Neuron (in vitro differentiated cells): ENCODE measurements at regions not wholly inside any gene's neighbourhood (a gene's known extent, or its start where the extent isn't known, plus 50 kb on each side); places are given as distances from the start of the nearest gene placed in this dataset.

Source experiments
- H2AFZ ChIP-seq: one replicate; pipeline ENCODE4 v1.6.1; 2013; ENCODE audit warnings: low read depth, mild to moderate bottlenecking, inconsistent platforms, low read length, moderate library complexity
- H3K27me3 ChIP-seq: one replicate; pipeline ENCODE4 v1.6.1; 2013; ENCODE audit warnings: low read length; ENCODE audit not compliant: insufficient read depth
- H3K36me3 ChIP-seq: one replicate; pipeline ENCODE4 v1.6.1; 2013; ENCODE audit warnings: low read length; ENCODE audit not compliant: insufficient read depth
- H3K4me1 ChIP-seq: one replicate; pipeline ENCODE4 v1.6.1; 2013; ENCODE audit warnings: low read length; ENCODE audit not compliant: insufficient read depth
- H3K4me3 ChIP-seq: 2 replicates; pipeline ENCODE4 v1.5.1; 2013; ENCODE audit warnings: mild to moderate bottlenecking, low read length, moderate library complexity
- H3K9me3 ChIP-seq: one replicate; pipeline ENCODE4 v1.6.1; 2013; ENCODE audit warnings: low read length

GRCh38 chr3:191813245-191813644 lies 352.3 kb downstream of the PYDC2 start:
- no peak overlapping the region for H3K4me3 ChIP-seq
- no peaks in the 10 kb centered on the region for H3K36me3 ChIP-seq
- no peak overlapping the region for H2AFZ ChIP-seq
- no peaks in the 10 kb centered on the region for H3K27me3 ChIP-seq
- H3K9me3 ChIP-seq = no peaks in the 10 kb centered on the region
- H3K4me1 ChIP-seq = no peaks in the 10 kb centered on the region

- Histone ChIP-seq H2AFZ (no peak overlapping the region), H3K4me1 (peaks cover 12% of the 10 kb centered on the region), H3K4me3 (no peak overlapping the region), H3K9me3 (no peaks in the 10 kb centered on the region), H3K27me3 (no peaks in the 10 kb centered on the region), H3K36me3 (no peaks in the 10 kb centered on the region)
These were observed 387.9 kb downstream of the PYDC2 start for GRCh38 chr3:191848818-191849217.

- H3K4me3 ChIP-seq = no peak overlapping the region
- no peaks in the 10 kb centered on the region for H3K36me3 ChIP-seq
- H3K4me1 ChIP-seq = peaks cover 6% of the 10 kb centered on the region
- H2AFZ ChIP-seq = no peak overlapping the region
- no peaks in the 10 kb centered on the region for H3K9me3 ChIP-seq
- no peaks in the 10 kb centered on the region for H3K27me3 ChIP-seq
These were observed 398.6 kb downstream of the PYDC2 start for GRCh38 chr3:191859531-191859930.

GRCh38 chr3:191869738-191870415 lies 408.9 kb downstream of the PYDC2 start:
- Histone ChIP-seq H3K36me3 (no peaks in the 10 kb centered on the region), H3K4me3 (no peak overlapping the region), H3K4me1 (peaks cover 9% of the 10 kb centered on the region), H3K9me3 (no peaks in the 10 kb centered on the region), H2AFZ (peak overlapping the region; percentile 82), H3K27me3 (no peaks in the 10 kb centered on the region)

- no peaks in the 10 kb centered on the region for H3K27me3 ChIP-seq
- H3K9me3 ChIP-seq = no peaks in the 10 kb centered on the region
- no peak overlapping the region for H2AFZ ChIP-seq
- H3K36me3 ChIP-seq = no peaks in the 10 kb centered on the region
- no peak overlapping the region for H3K4me3 ChIP-seq
- H3K4me1 ChIP-seq = peaks cover 9% of the 10 kb centered on the region
These were observed 412.8 kb downstream of the PYDC2 start for GRCh38 chr3:191873736-191874135.

- Histone ChIP-seq H3K27me3 (no peaks in the 10 kb centered on the region), H3K4me3 (no peak overlapping the region), H3K9me3 (no peaks in the 10 kb centered on the region), H2AFZ (no peak overlapping the region), H3K4me1 (peaks cover 34% of the 10 kb centered on the region), H3K36me3 (no peaks in the 10 kb centered on the region)
These were observed 421.3 kb downstream of the PYDC2 start for GRCh38 chr3:191882289-191882688.

- Histone ChIP-seq H2AFZ (no peak overlapping the region), H3K27me3 (no peaks in the 10 kb centered on the region), H3K9me3 (no peaks in the 10 kb centered on the region), H3K36me3 (no peaks in the 10 kb centered on the region), H3K4me3 (no peak overlapping the region), H3K4me1 (peaks cover 34% of the 10 kb centered on the region)
These were observed 423.2 kb downstream of the PYDC2 start for GRCh38 chr3:191884132-191884531.

- no peaks in the 10 kb centered on the region for H3K9me3 ChIP-seq
- peak overlapping the region; percentile 73 for H2AFZ ChIP-seq
- H3K27me3 ChIP-seq = no peaks in the 10 kb centered on the region
- H3K36me3 ChIP-seq = no peaks in the 10 kb centered on the region
- H3K4me1 ChIP-seq = peaks cover 5% of the 10 kb centered on the region
- no peak overlapping the region for H3K4me3 ChIP-seq
These were observed 428.1 kb downstream of the PYDC2 start for GRCh38 chr3:191889106-191889505.

GRCh38 chr3:191889756-191890155 lies 428.8 kb downstream of the PYDC2 start:
- H3K9me3 ChIP-seq = no peaks in the 10 kb centered on the region
- peak overlapping the region; percentile 26 for H2AFZ ChIP-seq
- peaks cover 4% of the 10 kb centered on the region for H3K4me1 ChIP-seq
- no peaks in the 10 kb centered on the region for H3K27me3 ChIP-seq
- H3K4me3 ChIP-seq = no peak overlapping the region
- H3K36me3 ChIP-seq = no peaks in the 10 kb centered on the region

GRCh38 chr3:191894406-191894805 lies 433.4 kb downstream of the PYDC2 start:
- H2AFZ ChIP-seq = no peak overlapping the region
- no peaks in the 10 kb centered on the region for H3K27me3 ChIP-seq
- H3K9me3 ChIP-seq = no peaks in the 10 kb centered on the region
- no peak overlapping the region for H3K4me3 ChIP-seq
- H3K4me1 ChIP-seq = peaks cover 4% of the 10 kb centered on the region
- H3K36me3 ChIP-seq = no peaks in the 10 kb centered on the region

- H3K9me3 ChIP-seq = no peaks in the 10 kb centered on the region
- H3K4me1 ChIP-seq = no peaks in the 10 kb centered on the region
- H3K27me3 ChIP-seq = no peaks in the 10 kb centered on the region
- no peak overlapping the region for H3K4me3 ChIP-seq
- H2AFZ ChIP-seq = no peak overlapping the region
- H3K36me3 ChIP-seq = no peaks in the 10 kb centered on the region
These were observed 440.8 kb downstream of the PYDC2 start for GRCh38 chr3:191901741-191902140.

GRCh38 chr3:191912616-191913204 lies 451.7 kb downstream of the PYDC2 start:
- Histone ChIP-seq H2AFZ (no peak overlapping the region), H3K27me3 (no peaks in the 10 kb centered on the region), H3K9me3 (no peaks in the 10 kb centered on the region), H3K4me1 (peaks cover 3% of the 10 kb centered on the region), H3K36me3 (no peaks in the 10 kb centered on the region), H3K4me3 (no peak overlapping the region)

GRCh38 chr3:191915712-191916111 lies 454.7 kb downstream of the PYDC2 start:
- Histone ChIP-seq H3K9me3 (no peaks in the 10 kb centered on the region), H3K27me3 (no peaks in the 10 kb centered on the region), H3K36me3 (no peaks in the 10 kb centered on the region), H3K4me3 (no peak overlapping the region), H3K4me1 (peaks cover 3% of the 10 kb centered on the region), H2AFZ (no peak overlapping the region)
